SH-SY5Y (cell line): ENCODE measurements at regions not wholly inside any gene's neighbourhood (a gene's known extent, or its start where the extent isn't known, plus 50 kb on each side); places are given as distances from the start of the nearest gene placed in this dataset.

Experiments used
- GATA2 ChIP-seq: IDR thresholded peaks from 2 replicates; pipeline ENCODE4 v1.6.1; 2011; ENCODE audit warnings: mild to moderate bottlenecking, low read depth, low read length
- GATA3 ChIP-seq: IDR thresholded peaks from 2 replicates; pipeline ENCODE4 v1.6.1; 2011; ENCODE audit warnings: low read depth, mild to moderate bottlenecking, low read length, moderate library complexity

GRCh38 chr5:101678481-101679193 is 617.4 kb downstream of the SLCO4C1 start:
- TF ChIP-seq GATA2 (no peak), GATA3 (no peak)
